Kidney epithelial cell (primary cell): ENCODE measurements at regions not wholly inside any gene's neighbourhood (a gene's known extent, or its start where the extent isn't known, plus 50 kb on each side); places are given as distances from the start of the nearest gene placed in this dataset.

Experiments used
- DNase-seq: peaks from one replicate; pipeline ENCODE4 v3.0.0-alpha.2; 2010; ENCODE audit warnings: low read depth
- H3K27me3 ChIP-seq: 2 replicates; pipeline ENCODE4 v1.6.0; 2011; ENCODE audit warnings: low read length; ENCODE audit not compliant: control insufficient read depth, insufficient read depth
- H3K36me3 ChIP-seq: 2 replicates; pipeline ENCODE4 v1.5.1; 2011; ENCODE audit warnings: low read length; ENCODE audit not compliant: control insufficient read depth, insufficient read depth
- H3K4me3 ChIP-seq: 2 replicates; pipeline ENCODE4 v1.5.1; 2011; ENCODE audit warnings: low read depth, mild to moderate bottlenecking, control low read depth, low read length
- TF ChIP-seq, protein P1 (sequence below): IDR thresholded peaks from 2 replicates; pipeline ENCODE4 v1.5.1; 2011; ENCODE audit warnings: mild to moderate bottlenecking, moderate library complexity, low read length, control low read depth, inconsistent platforms; ENCODE audit not compliant: insufficient read depth, poor library complexity, severe bottlenecking

DNA sequence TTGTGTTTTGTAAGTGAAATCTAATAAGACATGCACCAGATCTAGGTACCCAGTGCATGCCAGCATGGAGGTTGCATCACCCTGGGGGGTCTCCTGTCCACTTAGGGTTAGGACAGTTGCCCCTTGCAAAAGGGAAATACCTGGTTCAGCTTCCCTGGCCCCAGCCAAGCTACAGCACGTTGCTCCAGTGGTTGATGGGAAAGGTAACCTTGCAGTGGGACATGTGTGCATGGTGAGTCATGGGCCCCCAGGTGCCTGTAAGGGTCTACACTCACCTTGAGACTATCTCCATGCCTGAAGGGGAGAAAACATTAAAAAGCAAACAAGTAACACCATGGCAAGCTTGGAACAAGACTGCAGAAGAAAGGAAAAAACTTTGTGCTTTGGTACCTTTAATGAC is 143.9 kb downstream of the LSM5 start:
- TF ChIP-seq, protein P1, sequence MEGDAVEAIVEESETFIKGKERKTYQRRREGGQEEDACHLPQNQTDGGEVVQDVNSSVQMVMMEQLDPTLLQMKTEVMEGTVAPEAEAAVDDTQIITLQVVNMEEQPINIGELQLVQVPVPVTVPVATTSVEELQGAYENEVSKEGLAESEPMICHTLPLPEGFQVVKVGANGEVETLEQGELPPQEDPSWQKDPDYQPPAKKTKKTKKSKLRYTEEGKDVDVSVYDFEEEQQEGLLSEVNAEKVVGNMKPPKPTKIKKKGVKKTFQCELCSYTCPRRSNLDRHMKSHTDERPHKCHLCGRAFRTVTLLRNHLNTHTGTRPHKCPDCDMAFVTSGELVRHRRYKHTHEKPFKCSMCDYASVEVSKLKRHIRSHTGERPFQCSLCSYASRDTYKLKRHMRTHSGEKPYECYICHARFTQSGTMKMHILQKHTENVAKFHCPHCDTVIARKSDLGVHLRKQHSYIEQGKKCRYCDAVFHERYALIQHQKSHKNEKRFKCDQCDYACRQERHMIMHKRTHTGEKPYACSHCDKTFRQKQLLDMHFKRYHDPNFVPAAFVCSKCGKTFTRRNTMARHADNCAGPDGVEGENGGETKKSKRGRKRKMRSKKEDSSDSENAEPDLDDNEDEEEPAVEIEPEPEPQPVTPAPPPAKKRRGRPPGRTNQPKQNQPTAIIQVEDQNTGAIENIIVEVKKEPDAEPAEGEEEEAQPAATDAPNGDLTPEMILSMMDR = no peak
- H3K4me3 ChIP-seq = no peak overlapping the region
- no peaks in the 10 kb centered on the region for H3K36me3 ChIP-seq
- no peaks in the 10 kb centered on the region for H3K27me3 ChIP-seq
- DNase-seq = no peak

DNA sequence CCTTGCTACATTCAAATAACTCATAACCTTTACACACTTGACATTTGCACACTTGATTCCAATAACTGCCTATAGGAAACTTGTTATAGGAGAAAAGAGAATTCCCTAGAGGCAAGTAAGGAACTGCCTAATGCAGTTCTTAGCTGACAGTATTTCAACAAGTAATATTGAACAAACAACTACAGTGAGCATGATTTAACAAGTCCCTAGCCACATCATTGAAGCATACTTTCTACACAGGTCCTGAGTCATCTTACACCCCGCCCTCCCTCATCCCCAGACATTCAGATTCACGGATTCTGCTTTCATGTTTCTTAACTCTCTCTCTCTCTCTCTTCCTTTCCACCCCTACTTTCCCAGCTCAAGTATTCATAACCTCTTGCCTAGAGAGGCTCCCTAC is 153.5 kb downstream of the LSM5 start:
- no peak overlapping the region for H3K4me3 ChIP-seq

DNA sequence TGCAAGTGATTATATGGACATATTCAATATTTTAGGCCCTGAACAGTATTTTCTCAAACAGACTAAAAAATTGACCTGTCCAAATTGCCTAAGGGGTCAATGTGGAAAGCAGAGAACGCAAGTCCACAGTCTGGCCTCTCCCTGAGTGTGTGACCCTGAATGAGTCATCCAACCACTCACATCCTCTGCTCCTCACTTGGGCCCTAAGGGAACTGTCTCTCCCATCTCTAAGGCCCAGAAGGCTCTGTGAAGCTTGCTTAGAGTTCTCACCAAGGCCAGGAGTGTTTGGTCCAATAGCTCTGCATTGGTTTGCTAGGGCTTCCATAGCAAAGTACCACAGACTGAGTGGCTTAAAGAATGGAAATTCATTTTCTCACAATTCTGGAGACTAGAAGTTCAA is 155.1 kb downstream of the LSM5 start:
- no peak for DNase-seq
- no peaks in the 10 kb centered on the region for H3K27me3 ChIP-seq
- no peak overlapping the region for H3K4me3 ChIP-seq
- TF ChIP-seq, protein P1 = no peak
- H3K36me3 ChIP-seq = no peaks in the 10 kb centered on the region

More for the DNA sequence above, 153.5 kb downstream of the LSM5 start:
- TF ChIP-seq, protein P1 = no peak
- Histone ChIP-seq H3K36me3 (no peaks in the 10 kb centered on the region), H3K27me3 (no peaks in the 10 kb centered on the region)
- no peak for DNase-seq

DNA sequence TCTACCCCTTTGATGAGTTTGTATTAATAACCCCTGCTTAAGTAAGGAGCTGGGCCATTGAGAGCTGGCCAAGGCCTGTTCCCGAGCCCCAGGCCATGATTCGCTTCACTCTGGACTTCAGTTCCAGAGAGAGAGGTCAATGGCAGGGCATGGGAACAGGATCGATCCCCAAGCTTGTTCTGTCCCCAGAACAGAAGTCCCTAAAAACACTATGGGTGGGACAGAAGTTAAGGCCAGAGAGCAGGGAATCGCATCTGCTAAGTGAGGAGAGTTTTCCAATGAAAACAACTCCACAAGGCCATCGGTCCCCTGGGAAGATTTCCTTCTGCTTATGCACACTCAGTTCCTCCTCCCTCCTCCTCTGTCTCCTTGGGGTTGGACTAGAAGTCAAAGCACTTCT is 159.6 kb downstream of the LSM5 start:
- no peaks in the 10 kb centered on the region for H3K27me3 ChIP-seq

DNA sequence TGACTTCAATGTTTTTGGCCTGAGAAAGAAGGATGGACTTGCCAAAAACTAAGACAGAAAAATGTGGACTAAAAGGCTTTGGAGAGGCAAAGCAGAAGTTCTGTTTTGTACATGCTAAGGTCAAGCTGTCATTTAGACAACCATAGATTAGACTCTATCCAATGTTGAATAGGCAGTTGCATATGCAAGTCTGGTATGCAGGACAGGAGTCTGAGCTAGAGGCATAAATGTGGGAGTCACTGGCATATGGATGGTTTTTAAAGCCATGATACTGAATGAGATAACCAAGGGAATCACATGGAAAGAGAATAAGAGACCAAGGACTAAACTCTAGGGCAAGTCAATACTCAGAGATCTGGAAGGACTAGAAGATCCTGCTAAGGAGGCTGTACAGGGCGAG is 164.1 kb downstream of the LSM5 start:
- Histone ChIP-seq H3K36me3 (no peaks in the 10 kb centered on the region), H3K27me3 (peaks cover 2% of the 10 kb centered on the region), H3K4me3 (no peak overlapping the region)
- TF ChIP-seq, protein P1 = no peak
- DNase-seq = no peak

More for the DNA sequence above, 159.6 kb downstream of the LSM5 start:
- Histone ChIP-seq H3K4me3 (no peak overlapping the region), H3K36me3 (no peaks in the 10 kb centered on the region)
- no peak for DNase-seq
- TF ChIP-seq, protein P1 = no peak

DNA sequence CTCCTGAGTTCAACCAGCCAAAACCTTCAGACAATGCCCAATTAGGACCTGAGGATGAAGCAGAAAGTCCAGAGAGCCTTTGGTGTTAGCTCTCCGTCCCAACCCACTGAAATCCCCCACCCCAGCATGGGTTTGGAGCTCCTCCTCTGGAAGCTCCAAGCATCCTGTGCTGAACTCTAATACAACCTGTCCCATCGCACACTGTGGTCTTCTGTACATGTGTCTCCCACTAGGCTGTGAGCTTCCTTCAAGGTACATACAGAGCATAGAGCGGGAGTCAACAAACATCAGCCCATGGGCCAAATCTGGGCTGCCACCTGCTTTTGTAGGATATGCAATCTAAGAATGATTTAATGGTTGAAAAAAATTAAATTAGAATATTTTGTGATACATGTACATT is 166.5 kb downstream of the LSM5 start:
- Histone ChIP-seq H3K36me3 (no peaks in the 10 kb centered on the region), H3K27me3 (peaks cover 9% of the 10 kb centered on the region), H3K4me3 (no peak overlapping the region)
- no peak for DNase-seq
- TF ChIP-seq, protein P1 = no peak
